H1 (cell line): ENCODE measurements at regions not wholly inside any gene's neighbourhood (a gene's known extent, or its start where the extent isn't known, plus 50 kb on each side); places are given as distances from the start of the nearest gene placed in this dataset.

Experiments used
- CHD7 ChIP-seq: fragments of 300-600 bp; sonication (generic); IDR thresholded peaks from 2 replicates; pipeline ENCODE4 v1.7.1; 2012; ENCODE audit warnings: low read length, moderate library complexity, mild to moderate bottlenecking, inconsistent platforms; ENCODE audit not compliant: insufficient replicate concordance
- CTBP2 ChIP-seq: IDR thresholded peaks from 2 replicates; pipeline ENCODE4 v1.7.0; 2011; ENCODE audit warnings: borderline replicate concordance, mild to moderate bottlenecking, moderate library complexity, mixed read lengths, low read length; ENCODE audit not compliant: insufficient read depth, insufficient read length
- E2F6 ChIP-seq: IDR thresholded peaks from 2 replicates; pipeline ENCODE4 v1.6.1; 2012; ENCODE audit warnings: inconsistent platforms
- FOSL1 ChIP-seq: IDR thresholded peaks from 2 replicates; pipeline ENCODE4 v1.6.1; 2011; ENCODE audit warnings: mild to moderate bottlenecking, low read depth, low read length, moderate library complexity; ENCODE audit not compliant: insufficient read depth
- HDAC2 ChIP-seq, 2 experiments: fragments of 300-600 bp in 1 of 2; sonication (generic) in 1 of 2; IDR thresholded peaks; 2 replicates each; pipeline ENCODE4 v1.6.1; 2011 to 2012; ENCODE audit warnings: low read depth in 2 of 2, low read length in 2 of 2, mild to moderate bottlenecking in 2 of 2, moderate library complexity in 2 of 2, borderline replicate concordance in 1 of 2, inconsistent platforms in 1 of 2
- KDM4A ChIP-seq: IDR thresholded peaks from one replicate; pipeline ENCODE4 v1.7.1; 2012; ENCODE audit warnings: low read depth, mild to moderate bottlenecking, moderate library complexity, low read length, inconsistent platforms; ENCODE audit not compliant: severe bottlenecking
- MAFK ChIP-seq: IDR thresholded peaks from 2 replicates; pipeline ENCODE4 v1.6.1; 2012; ENCODE audit warnings: low read depth, mild to moderate bottlenecking, improper control_type of control experiment, low read length
- NRF1 ChIP-seq: IDR thresholded peaks from 2 replicates; pipeline ENCODE4 v1.6.1; 2011; ENCODE audit warnings: mild to moderate bottlenecking, low read depth, low read length, improper control_type of control experiment
- TBP ChIP-seq: IDR thresholded peaks from 2 replicates; pipeline ENCODE4 v1.6.1; 2011; ENCODE audit warnings: low read depth, low read length, improper control_type of control experiment

- TF ChIP-seq CHD7 (peak; percentile 59), HDAC2 (IDR thresholded peaks at IDR 0.05; ENCODE audit: borderline replicate concordance in 1 of 2, low read depth in 2 of 2, low read length in 2 of 2) (0 out of 4 replicates have a peak, but pooled peaks of 1 of the 2 experiments have one; percentile 6), NRF1 (no peak), MAFK (no peak), CTBP2 (no peak), E2F6 (no peak), KDM4A (no peak), FOSL1 (no peak), TBP (no peak)
Observed at GRCh38 chr1:39102537-39103327, 76.6 kb downstream of the NDUFS5 start (continued).
